GM12878 (cell line): ENCODE measurements at regions not wholly inside any gene's neighbourhood (a gene's known extent, or its start where the extent isn't known, plus 50 kb on each side); places are given as distances from the start of the nearest gene placed in this dataset.

Experiments used
- BACH1 ChIP-seq: fragments of 450-650 bp; IDR thresholded peaks from 2 replicates; pipeline ENCODE4 v1.6.1; 2017; ENCODE audit warnings: mild to moderate bottlenecking, borderline replicate concordance
- BHLHE40 ChIP-seq, 2 experiments: fragments of 450-650 bp in 1 of 2; IDR thresholded peaks; 2 replicates each; pipeline ENCODE4 v1.6.1; 2011 to 2017; ENCODE audit warnings: low read depth in 2 of 2, borderline replicate concordance in 1 of 2, improper control_type of control experiment in 1 of 2, low read length in 1 of 2, mild to moderate bottlenecking in 1 of 2
- CBFB ChIP-seq: IDR thresholded peaks from 2 replicates; pipeline ENCODE4 v1.6.1; 2016; ENCODE audit warnings: antibody characterized with exemption, low read depth
- CEBPB ChIP-seq, 2 experiments: fragments of 150-350 bp in 1 of 2; IDR thresholded peaks; 2 replicates each; pipeline ENCODE4 v1.6.1; 2012 to 2014; ENCODE audit warnings: low read depth in 2 of 2, low read length in 2 of 2, borderline replicate concordance in 1 of 2, inconsistent platforms in 1 of 2
- E2F8 ChIP-seq: fragments of 450-650 bp; IDR thresholded peaks from 2 replicates; pipeline ENCODE4 v1.6.1; 2018; ENCODE audit warnings: mild to moderate bottlenecking, low read depth, moderate library complexity; ENCODE audit not compliant: partially characterized antibody
- EGR1 ChIP-seq, 2 experiments: IDR thresholded peaks; 1 replicate in 1 of 2; 2 replicates in 1 of 2; pipeline ENCODE4 v1.6.1; 2011 to 2012; ENCODE audit warnings: low read depth in 2 of 2, low read length in 2 of 2, borderline replicate concordance in 1 of 2, mild to moderate bottlenecking in 1 of 2, moderate library complexity in 1 of 2
- FOXM1 ChIP-seq: IDR thresholded peaks from 2 replicates; pipeline ENCODE4 v1.6.1; 2012; ENCODE audit warnings: low read depth, mild to moderate bottlenecking, inconsistent platforms, low read length, moderate library complexity
- RCOR1 ChIP-seq: conservative IDR thresholded peaks from 2 replicates; pipeline ENCODE4 v1.6.1; 2012; ENCODE audit warnings: low read depth, low read length, improper control_type of control experiment
- RFX5 ChIP-seq: IDR thresholded peaks from 2 replicates; pipeline ENCODE4 v1.6.1; 2011; ENCODE audit warnings: low read depth, low read length, improper control_type of control experiment
- ZZZ3 ChIP-seq: IDR thresholded peaks from 2 replicates; pipeline ENCODE4 v1.6.1; 2011; ENCODE audit warnings: low read depth; ENCODE audit not compliant: control insufficient read depth, insufficient read length
- TF ChIP-seq, protein P1 (sequence below): fragments of 450-650 bp; formaldehyde crosslinking; IDR thresholded peaks from 2 replicates; pipeline ENCODE4 v1.5.0; 2022; ENCODE audit warnings: mild to moderate bottlenecking, missing genetic modification characterization
- TF ChIP-seq, protein P2 (sequence below): IDR thresholded peaks from 2 replicates; pipeline ENCODE4 v1.6.1; 2011; ENCODE audit warnings: borderline replicate concordance, low read depth, mild to moderate bottlenecking, moderate library complexity, mixed read lengths, low read length; ENCODE audit not compliant: insufficient read depth; ENCODE audit errors: extremely low read length

DNA sequence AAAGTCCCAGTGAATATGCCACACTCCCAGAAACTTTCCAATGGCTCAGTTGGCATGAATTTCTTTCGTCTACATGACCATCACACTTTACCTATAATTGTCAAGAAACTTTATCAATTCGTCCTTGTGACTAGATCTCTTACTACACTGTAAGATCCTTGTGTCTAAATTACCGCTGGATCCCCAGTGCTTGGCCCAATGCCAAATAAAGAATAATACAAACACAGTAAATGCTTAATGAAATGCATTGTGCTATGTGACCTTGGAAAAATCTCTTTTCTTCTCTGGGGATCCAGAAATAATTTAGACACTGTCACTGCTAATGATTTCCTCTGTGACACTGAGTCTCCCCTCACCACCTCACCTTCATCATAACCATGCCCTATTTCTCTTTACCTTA lies 137.9 kb downstream of the VSIG4 start (continued):
- TF ChIP-seq, protein P1, sequence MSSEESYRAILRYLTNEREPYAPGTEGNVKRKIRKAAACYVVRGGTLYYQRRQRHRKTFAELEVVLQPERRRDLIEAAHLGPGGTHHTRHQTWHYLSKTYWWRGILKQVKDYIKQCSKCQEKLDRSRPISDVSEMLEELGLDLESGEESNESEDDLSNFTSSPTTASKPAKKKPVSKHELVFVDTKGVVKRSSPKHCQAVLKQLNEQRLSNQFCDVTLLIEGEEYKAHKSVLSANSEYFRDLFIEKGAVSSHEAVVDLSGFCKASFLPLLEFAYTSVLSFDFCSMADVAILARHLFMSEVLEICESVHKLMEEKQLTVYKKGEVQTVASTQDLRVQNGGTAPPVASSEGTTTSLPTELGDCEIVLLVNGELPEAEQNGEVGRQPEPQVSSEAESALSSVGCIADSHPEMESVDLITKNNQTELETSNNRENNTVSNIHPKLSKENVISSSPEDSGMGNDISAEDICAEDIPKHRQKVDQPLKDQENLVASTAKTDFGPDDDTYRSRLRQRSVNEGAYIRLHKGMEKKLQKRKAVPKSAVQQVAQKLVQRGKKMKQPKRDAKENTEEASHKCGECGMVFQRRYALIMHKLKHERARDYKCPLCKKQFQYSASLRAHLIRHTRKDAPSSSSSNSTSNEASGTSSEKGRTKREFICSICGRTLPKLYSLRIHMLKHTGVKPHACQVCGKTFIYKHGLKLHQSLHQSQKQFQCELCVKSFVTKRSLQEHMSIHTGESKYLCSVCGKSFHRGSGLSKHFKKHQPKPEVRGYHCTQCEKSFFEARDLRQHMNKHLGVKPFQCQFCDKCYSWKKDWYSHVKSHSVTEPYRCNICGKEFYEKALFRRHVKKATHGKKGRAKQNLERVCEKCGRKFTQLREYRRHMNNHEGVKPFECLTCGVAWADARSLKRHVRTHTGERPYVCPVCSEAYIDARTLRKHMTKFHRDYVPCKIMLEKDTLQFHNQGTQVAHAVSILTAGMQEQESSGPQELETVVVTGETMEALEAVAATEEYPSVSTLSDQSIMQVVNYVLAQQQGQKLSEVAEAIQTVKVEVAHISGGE (CRISPR knock-in tag): no peak
- TF ChIP-seq, protein P2, sequence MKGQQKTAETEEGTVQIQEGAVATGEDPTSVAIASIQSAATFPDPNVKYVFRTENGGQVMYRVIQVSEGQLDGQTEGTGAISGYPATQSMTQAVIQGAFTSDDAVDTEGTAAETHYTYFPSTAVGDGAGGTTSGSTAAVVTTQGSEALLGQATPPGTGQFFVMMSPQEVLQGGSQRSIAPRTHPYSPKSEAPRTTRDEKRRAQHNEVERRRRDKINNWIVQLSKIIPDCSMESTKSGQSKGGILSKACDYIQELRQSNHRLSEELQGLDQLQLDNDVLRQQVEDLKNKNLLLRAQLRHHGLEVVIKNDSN: no peak
- TF ChIP-seq RCOR1 (no peak), RFX5 (no peak), CEBPB (IDR thresholded peaks at IDR 0.05; ENCODE audit: borderline replicate concordance in 1 of 2, low read depth in 2 of 2, low read length in 2 of 2) (no peak), E2F8 (no peak), ZZZ3 (no peak), FOXM1 (no peak), CBFB (no peak), BACH1 (no peak), BHLHE40 (IDR thresholded peaks at IDR 0.05; ENCODE audit: borderline replicate concordance in 1 of 2, low read depth in 2 of 2, low read length in 1 of 2) (no peak), EGR1 (IDR thresholded peaks at IDR 0.05; ENCODE audit: borderline replicate concordance in 1 of 2, low read depth in 2 of 2, low read length in 2 of 2) (no peak)
